Endothelial cell of umbilical vein (primary cell): ENCODE measurements at regions not wholly inside any gene's neighbourhood (a gene's known extent, or its start where the extent isn't known, plus 50 kb on each side); places are given as distances from the start of the nearest gene placed in this dataset.

Experiments
- BruUV-seq: library from RNA; stranded (reverse); fragments of 400-500 nt; replicated peaks from 2 replicates; lab custom pipeline; 2021; lab: Mats Ljungman, UMichigan
- CTCF ChIA-PET: fragments of 300-600, 350-600 bp; sonication (Branson Sonifier 250); formaldehyde crosslinking; loops from one replicate; lab custom pipeline; 2021; ENCODE audit warnings: antibody characterized with exemption, inconsistent platforms; lab: Charles Lee
- POLR2A ChIA-PET: fragments of 300-600, 350-600 bp; sonication (Branson Sonifier 250); formaldehyde crosslinking; loops from one replicate; lab custom pipeline; 2021; ENCODE audit warnings: antibody characterized with exemption, inconsistent platforms; lab: Charles Lee
- DNase-seq: peaks from one replicate; pipeline ENCODE4 v3.0.0-alpha.2; 2011; ENCODE audit warnings: low read depth, low spot score
- FAIRE-seq: peaks from 2 replicates; lab custom pipeline; 2011; peaks lifted over from hg19 to GRCh38; lab: Jason Lieb, UNC
- H2AFZ ChIP-seq: 2 replicates; pipeline ENCODE4 v1.6.0; 2012; ENCODE audit warnings: low read depth, low read length, control low read depth, inconsistent platforms
- H3K27ac ChIP-seq: 2 replicates; pipeline ENCODE4 v1.5.1; 2011; ENCODE audit warnings: low read depth, mild to moderate bottlenecking, control low read depth, low read length, moderate library complexity; ENCODE audit not compliant: insufficient read depth
- H3K27me3 ChIP-seq, 2 experiments: 2 replicates each; pipeline versions ENCODE4 v1.6.0 to v1.6.1; 2011; ENCODE audit warnings: low read length in 2 of 2, mixed read lengths in 1 of 2; ENCODE audit not compliant: control insufficient read depth in 2 of 2, insufficient read depth in 2 of 2
- H3K36me3 ChIP-seq, 2 experiments: 2 replicates in 1 of 2; 3 replicates in 1 of 2; pipeline ENCODE4 v1.5.1; 2011; ENCODE audit warnings: low read length in 2 of 2, mild to moderate bottlenecking in 1 of 2, moderate library complexity in 1 of 2; ENCODE audit not compliant: control insufficient read depth in 2 of 2, insufficient read depth in 2 of 2; ENCODE audit errors: extremely low read depth in 1 of 2
- H3K4me1 ChIP-seq: 3 replicates; pipeline ENCODE4 v1.5.1; 2011; ENCODE audit warnings: mild to moderate bottlenecking, low read length; ENCODE audit not compliant: control insufficient read depth, insufficient read depth; ENCODE audit errors: extremely low read depth
- H3K4me2 ChIP-seq: 2 replicates; pipeline ENCODE4 v1.6.1; 2011; ENCODE audit warnings: low read length, control low read depth, mixed read lengths; ENCODE audit not compliant: insufficient read depth
- H3K4me3 ChIP-seq, 3 experiments: fragments of 200-600 bp in 1 of 3; sonication (generic), shearing (Covaris generic) in 1 of 3; replicated peaks in 1 of 3; 2 replicates each; pipeline ENCODE4 v1.5.1; 2011 to 2016; ENCODE audit warnings: control low read depth in 3 of 3, low read length in 3 of 3, mild to moderate bottlenecking in 2 of 3, inconsistent platforms in 1 of 3, low read depth in 1 of 3, moderate library complexity in 1 of 3; ENCODE audit not compliant: insufficient read depth in 1 of 3
- H3K79me2 ChIP-seq: 2 replicates; pipeline ENCODE4 v1.6.0; 2012; ENCODE audit warnings: low read length, inconsistent platforms; ENCODE audit not compliant: control insufficient read depth, insufficient read depth
- H3K9ac ChIP-seq: replicated peaks from 2 replicates; pipeline ENCODE3; 2011; ENCODE audit warnings: low read length, control low read depth; ENCODE audit not compliant: insufficient read depth; ENCODE audit errors: extremely low read depth
- H3K9me1 ChIP-seq: replicated peaks from 3 replicates; pipeline ENCODE4 v1.6.0; 2011; ENCODE audit warnings: mild to moderate bottlenecking, low read length; ENCODE audit not compliant: control insufficient read depth, insufficient read depth; ENCODE audit errors: extremely low read depth
- H3K9me3 ChIP-seq: replicated peaks from 2 replicates; pipeline ENCODE4 v1.5.1; 2012; ENCODE audit warnings: low read length, inconsistent platforms; ENCODE audit not compliant: control insufficient read depth, insufficient read depth
- H4K20me1 ChIP-seq: replicated peaks from 2 replicates; pipeline ENCODE3; 2011; ENCODE audit warnings: mild to moderate bottlenecking, low read length; ENCODE audit not compliant: control insufficient read depth, insufficient read depth; ENCODE audit errors: extremely low read depth
- EZH2 ChIP-seq: IDR thresholded peaks from 2 replicates; pipeline ENCODE4 v1.6.1; 2012; ENCODE audit warnings: borderline replicate concordance, low read depth, mild to moderate bottlenecking, moderate library complexity, low read length, inconsistent platforms; ENCODE audit not compliant: severe bottlenecking
- FOS ChIP-seq: IDR thresholded peaks from 2 replicates; pipeline ENCODE4 v1.6.1; 2011; ENCODE audit warnings: mild to moderate bottlenecking, low read length, moderate library complexity, borderline replicate concordance; ENCODE audit not compliant: insufficient read depth
- GATA2 ChIP-seq: IDR thresholded peaks from 2 replicates; pipeline ENCODE4 v1.7.0; 2011; ENCODE audit warnings: low read depth, mild to moderate bottlenecking, moderate library complexity, mixed read lengths, low read length; ENCODE audit not compliant: insufficient read length, insufficient read depth
- JUN ChIP-seq: IDR thresholded peaks from 2 replicates; pipeline ENCODE4 v1.6.1; 2011; ENCODE audit warnings: borderline replicate concordance, low read depth; ENCODE audit not compliant: insufficient read length, insufficient read depth
- MYC ChIP-seq: IDR thresholded peaks from one replicate; pipeline ENCODE4 v1.6.1; 2011; ENCODE audit warnings: mild to moderate bottlenecking, low read depth, low read length
- POLR2A ChIP-seq: IDR thresholded peaks from 2 replicates; pipeline ENCODE4 v1.6.1; 2012; ENCODE audit warnings: low read depth, mild to moderate bottlenecking, control low read depth, low read length
- POLR2AphosphoS5 ChIP-seq: IDR thresholded peaks from 2 replicates; pipeline ENCODE4 v1.6.1; 2012; ENCODE audit warnings: low read depth, mild to moderate bottlenecking, control low read depth, low read length, moderate library complexity; ENCODE audit not compliant: insufficient read depth
- dilution Hi-C: fragments of 300-500 bp; cut with MboI; formaldehyde crosslinking; loops from one replicate; pipeline ENCODE4 v1.15.0; 2019; ENCODE audit warnings: low sequenced_read_pairs; ENCODE audit not compliant: extremely low pct_ligation_motif_present
- intact Hi-C: fragments of 100-400 bp; cut with micrococcal nuclease; formaldehyde crosslinking; loops from one replicate; pipeline ENCODE4 v1.10.0; 2022
- TF ChIP-seq, protein P1 (sequence below), 2 donors: IDR thresholded peaks; 1 replicate in 1 of 2; 2 replicates in 1 of 2; pipeline ENCODE4 v1.5.1; 2011; ENCODE audit warnings: low read length in 2 of 2, mild to moderate bottlenecking in 2 of 2, moderate library complexity in 2 of 2, control low read depth in 1 of 2, inconsistent platforms in 1 of 2, low read depth in 1 of 2; ENCODE audit not compliant: insufficient read depth in 1 of 2; ENCODE audit errors: extremely low read depth in 1 of 2
- TF ChIP-seq, protein P2 (sequence below): IDR thresholded peaks from 2 replicates; pipeline ENCODE4 v1.6.1; 2011; ENCODE audit not compliant: insufficient read depth, insufficient read length

DNA sequence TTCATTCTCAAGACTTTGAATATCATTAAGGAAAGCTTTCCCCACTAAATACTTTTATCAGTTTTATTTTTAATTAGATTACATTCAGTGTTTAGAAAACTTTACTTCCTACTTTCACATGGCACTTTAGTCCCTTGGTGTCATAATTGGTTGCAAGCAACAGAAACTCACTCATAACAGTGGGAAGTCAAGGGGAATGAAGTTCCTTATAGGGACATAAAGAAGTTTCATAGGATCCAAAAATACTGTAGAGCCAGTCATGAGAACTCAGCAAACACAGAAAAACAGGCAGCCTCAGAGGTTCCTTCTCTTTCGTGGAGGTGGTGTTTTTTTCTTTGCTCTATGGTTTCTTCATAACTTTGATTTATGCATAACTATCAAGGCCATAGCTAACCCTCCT lies 809.0 kb downstream of the BCL11A start:
- no peaks in the 10 kb centered on the region for H3K79me2 ChIP-seq
- dilution Hi-C loops (no loop called here), intact Hi-C loops (no loop called here)
- no peaks in the 10 kb centered on the region for H3K4me1 ChIP-seq
- H4K20me1 ChIP-seq, result no peaks in the 10 kb centered on the region
- CTCF ChIA-PET, result no interaction called here
- H3K9me3 ChIP-seq, result no peaks in the 10 kb centered on the region
- POLR2A ChIA-PET, result no interaction called here
- no peak overlapping the region for H3K4me3 ChIP-seq
- BruUV-seq, result no TSS peak
- FAIRE-seq (no peak), DNase-seq (no peak)
- H3K9me1 ChIP-seq, result no peaks in the 10 kb centered on the region
- no peak overlapping the region for H3K4me2 ChIP-seq
- TF ChIP-seq POLR2AphosphoS5 (no peak), EZH2 (no peak), FOS (no peak), POLR2A (no peak)
- TF ChIP-seq, protein P1, sequence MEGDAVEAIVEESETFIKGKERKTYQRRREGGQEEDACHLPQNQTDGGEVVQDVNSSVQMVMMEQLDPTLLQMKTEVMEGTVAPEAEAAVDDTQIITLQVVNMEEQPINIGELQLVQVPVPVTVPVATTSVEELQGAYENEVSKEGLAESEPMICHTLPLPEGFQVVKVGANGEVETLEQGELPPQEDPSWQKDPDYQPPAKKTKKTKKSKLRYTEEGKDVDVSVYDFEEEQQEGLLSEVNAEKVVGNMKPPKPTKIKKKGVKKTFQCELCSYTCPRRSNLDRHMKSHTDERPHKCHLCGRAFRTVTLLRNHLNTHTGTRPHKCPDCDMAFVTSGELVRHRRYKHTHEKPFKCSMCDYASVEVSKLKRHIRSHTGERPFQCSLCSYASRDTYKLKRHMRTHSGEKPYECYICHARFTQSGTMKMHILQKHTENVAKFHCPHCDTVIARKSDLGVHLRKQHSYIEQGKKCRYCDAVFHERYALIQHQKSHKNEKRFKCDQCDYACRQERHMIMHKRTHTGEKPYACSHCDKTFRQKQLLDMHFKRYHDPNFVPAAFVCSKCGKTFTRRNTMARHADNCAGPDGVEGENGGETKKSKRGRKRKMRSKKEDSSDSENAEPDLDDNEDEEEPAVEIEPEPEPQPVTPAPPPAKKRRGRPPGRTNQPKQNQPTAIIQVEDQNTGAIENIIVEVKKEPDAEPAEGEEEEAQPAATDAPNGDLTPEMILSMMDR (IDR thresholded peaks at IDR 0.05; ENCODE audit: extremely low read depth in 1 of 2, insufficient read depth in 1 of 2, low read depth in 1 of 2, low read length in 2 of 2), result no peak
- no peak overlapping the region for H2AFZ ChIP-seq
- no peaks in the 10 kb centered on the region for H3K36me3 ChIP-seq
- H3K9ac ChIP-seq, result no peak overlapping the region
- H3K27ac ChIP-seq, result no peak overlapping the region
- H3K27me3 ChIP-seq, result no peaks in the 10 kb centered on the region

DNA sequence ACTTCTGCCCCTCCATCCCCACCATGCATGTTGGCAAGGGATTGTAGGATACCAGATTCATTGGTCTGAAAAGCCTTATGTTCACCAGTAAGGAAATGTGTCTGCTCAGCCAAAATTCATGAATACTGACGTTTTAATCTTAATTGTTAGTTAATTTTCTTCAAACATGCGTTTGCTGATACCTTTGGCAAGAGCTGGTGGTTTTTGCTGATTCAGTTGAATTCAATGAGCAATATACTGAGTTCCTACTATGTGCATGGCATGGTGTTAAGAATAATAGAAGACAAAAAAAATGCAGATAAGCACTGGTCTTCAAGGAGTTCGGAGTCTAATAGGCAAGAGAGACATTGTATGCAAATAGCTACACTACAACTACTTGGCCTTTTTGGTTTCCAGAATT lies 811.6 kb downstream of the BCL11A start:
- H3K79me2 ChIP-seq, result no peaks in the 10 kb centered on the region
- CTCF ChIA-PET, result no interaction called here
- no peak overlapping the region for H3K9ac ChIP-seq
- dilution Hi-C loops (no loop called here), intact Hi-C loops (no loop called here)
- H3K9me1 ChIP-seq, result no peaks in the 10 kb centered on the region
- DNase-seq (no peak), FAIRE-seq (no peak)
- H3K27ac ChIP-seq, result no peak overlapping the region
- H3K4me3 ChIP-seq, result no peak overlapping the region
- H3K36me3 ChIP-seq, result no peaks in the 10 kb centered on the region
- POLR2A ChIA-PET, result no interaction called here
- no peaks in the 10 kb centered on the region for H3K27me3 ChIP-seq
- H4K20me1 ChIP-seq, result no peaks in the 10 kb centered on the region
- H2AFZ ChIP-seq, result no peak overlapping the region
- no peaks in the 10 kb centered on the region for H3K9me3 ChIP-seq
- no TSS peak for BruUV-seq
- no peaks in the 10 kb centered on the region for H3K4me1 ChIP-seq
- H3K4me2 ChIP-seq, result no peak overlapping the region
- TF ChIP-seq EZH2 (no peak), MYC (no peak), POLR2AphosphoS5 (no peak), POLR2A (no peak), FOS (no peak), JUN (no peak), GATA2 (no peak)
- TF ChIP-seq, protein P1 (IDR thresholded peaks at IDR 0.05; ENCODE audit: extremely low read depth in 1 of 2, insufficient read depth in 1 of 2, low read depth in 1 of 2, low read length in 2 of 2), result no peak
- TF ChIP-seq, protein P2, sequence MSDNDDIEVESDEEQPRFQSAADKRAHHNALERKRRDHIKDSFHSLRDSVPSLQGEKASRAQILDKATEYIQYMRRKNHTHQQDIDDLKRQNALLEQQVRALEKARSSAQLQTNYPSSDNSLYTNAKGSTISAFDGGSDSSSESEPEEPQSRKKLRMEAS, result no peak
